Fibroblast of lung (primary cell): ENCODE measurements at regions not wholly inside any gene's neighbourhood (a gene's known extent, or its start where the extent isn't known, plus 50 kb on each side); places are given as distances from the start of the nearest gene placed in this dataset.

Experiments
- CTCF ChIP-seq, 2 donors: IDR thresholded peaks in 1 of 2; conservative IDR thresholded peaks in 1 of 2; 1 replicate in 1 of 2; 2 replicates in 1 of 2; pipeline ENCODE4 v1.5.1; 2011 to 2012; ENCODE audit warnings: low read length in 2 of 2, control low read depth in 1 of 2, inconsistent platforms in 1 of 2, low read depth in 1 of 2, mild to moderate bottlenecking in 1 of 2
- EZH2 ChIP-seq: IDR thresholded peaks from 2 replicates; pipeline ENCODE4 v1.5.1; 2012; ENCODE audit warnings: low read length, control low read depth, mild to moderate bottlenecking; ENCODE audit errors: missing control alignments

GRCh38 chr11:120007144-120007543 is 130.8 kb downstream of the TRIM29 start:
- no peak for TF ChIP-seq CTCF (conservative IDR thresholded peaks at IDR 0.05 in 1 of 2, IDR thresholded peaks at IDR 0.05 in 1 of 2; ENCODE audit: low read depth in 1 of 2, low read length in 2 of 2)
- TF ChIP-seq EZH2 = no peak
